ENCODE measurements at regions not wholly inside any gene's neighbourhood (a gene's known extent, or its start where the extent isn't known, plus 50 kb on each side); places are given as distances from the start of the nearest gene placed in this dataset.

GRCh38 chr6:23409531-23409930 is 716.5 kb upstream of the NRSN1 start:
- no peaks in the 10 kb centered on the region for H3K9me3 ChIP-seq (ENCODE audit: control insufficient read depth in 4 of 4, insufficient read depth in 3 of 4, low read length in 3 of 4)
- 77 to 81% methylated on average over 7 of the region's 7 CpGs for WGBS, 2 donors
- no peak overlapping the region for H3K27ac ChIP-seq (ENCODE audit: low read depth in 1 of 2, low read length in 1 of 2)
- peaks cover 0 to 8% (median 7%) of the 10 kb centered on the region in 5 donors for H3K4me1 ChIP-seq (ENCODE audit: control insufficient read depth in 5 of 5, insufficient read depth in 5 of 5, low read length in 5 of 5)
- H3K4me3 ChIP-seq = no peak overlapping the region
- no peaks in the 10 kb centered on the region for H3K36me3 ChIP-seq (ENCODE audit: control insufficient read depth in 4 of 4, insufficient read depth in 4 of 4, low read length in 4 of 4)
- no peak for TF ChIP-seq CTCF (IDR thresholded peaks at IDR 0.05; ENCODE audit: control extremely low read depth, extremely low read depth)
- H3K27me3 ChIP-seq (ENCODE audit: control insufficient read depth in 3 of 3, insufficient read depth in 3 of 3, low read length in 2 of 3) = no peaks in the 10 kb centered on the region
- no peak overlapping the region for H3K9ac ChIP-seq (ENCODE audit: insufficient read depth in 1 of 2, low read length in 2 of 2)
- peak in 2 of 3 donors; percentile 57 to 85 for DNase-seq
- no peak for ATAC-seq (ENCODE audit: insufficient read depth, low FRiP score)

GRCh38 chr6:23410439-23410838 is 715.6 kb upstream of the NRSN1 start:
- Histone ChIP-seq H3K9me3 (ENCODE audit: control insufficient read depth in 4 of 4, insufficient read depth in 3 of 4, low read length in 3 of 4) (no peaks in the 10 kb centered on the region), H3K27ac (ENCODE audit: low read depth in 1 of 2, low read length in 1 of 2) (no peak overlapping the region), H3K9ac (ENCODE audit: insufficient read depth in 1 of 2, low read length in 2 of 2) (no peak overlapping the region), H3K4me1 (ENCODE audit: control insufficient read depth in 5 of 5, insufficient read depth in 5 of 5, low read length in 5 of 5) (peaks cover 0 to 8% (median 7%) of the 10 kb centered on the region in 5 donors), H3K4me3 (no peak overlapping the region), H3K36me3 (ENCODE audit: control insufficient read depth in 4 of 4, insufficient read depth in 4 of 4, low read length in 4 of 4) (no peaks in the 10 kb centered on the region), H3K27me3 (ENCODE audit: control insufficient read depth in 3 of 3, insufficient read depth in 3 of 3, low read length in 2 of 3) (no peaks in the 10 kb centered on the region)
- WGBS, 2 donors = 92 to 93% methylated on average over 8 of the region's 8 CpGs
- no peak for TF ChIP-seq CTCF (IDR thresholded peaks at IDR 0.05; ENCODE audit: control extremely low read depth, extremely low read depth)
- DNase-seq = no peak
- ATAC-seq (ENCODE audit: insufficient read depth, low FRiP score) = no peak

GRCh38 chr6:23412770-23413169 is 713.2 kb upstream of the NRSN1 start:
- no peak overlapping the region for H3K4me3 ChIP-seq
- no peak overlapping the region for H3K9ac ChIP-seq (ENCODE audit: insufficient read depth in 1 of 2, low read length in 2 of 2)
- H3K27me3 ChIP-seq (ENCODE audit: control insufficient read depth in 3 of 3, insufficient read depth in 3 of 3, low read length in 2 of 3) = no peaks in the 10 kb centered on the region
- ATAC-seq (ENCODE audit: insufficient read depth, low FRiP score) (no peak), DNase-seq (no peak)
- no peak for TF ChIP-seq CTCF (IDR thresholded peaks at IDR 0.05; ENCODE audit: control extremely low read depth, extremely low read depth)
- H3K27ac ChIP-seq (ENCODE audit: low read depth in 1 of 2, low read length in 1 of 2) = no peak overlapping the region
- H3K4me1 ChIP-seq (ENCODE audit: control insufficient read depth in 5 of 5, insufficient read depth in 5 of 5, low read length in 5 of 5) = peaks cover 0 to 8% (median 7%) of the 10 kb centered on the region in 5 donors
- H3K36me3 ChIP-seq (ENCODE audit: control insufficient read depth in 4 of 4, insufficient read depth in 4 of 4, low read length in 4 of 4) = no peaks in the 10 kb centered on the region
- H3K9me3 ChIP-seq (ENCODE audit: control insufficient read depth in 4 of 4, insufficient read depth in 3 of 4, low read length in 3 of 4) = no peaks in the 10 kb centered on the region

GRCh38 chr6:23413327-23414050 is 712.5 kb upstream of the NRSN1 start:
- H3K9me3 ChIP-seq (ENCODE audit: control insufficient read depth in 4 of 4, insufficient read depth in 3 of 4, low read length in 3 of 4) = no peaks in the 10 kb centered on the region
- no peaks in the 10 kb centered on the region for H3K36me3 ChIP-seq (ENCODE audit: control insufficient read depth in 4 of 4, insufficient read depth in 4 of 4, low read length in 4 of 4)
- peaks cover 0 to 8% (median 7%) of the 10 kb centered on the region in 5 donors for H3K4me1 ChIP-seq (ENCODE audit: control insufficient read depth in 5 of 5, insufficient read depth in 5 of 5, low read length in 5 of 5)
- TF ChIP-seq CTCF (IDR thresholded peaks at IDR 0.05; ENCODE audit: control extremely low read depth, extremely low read depth) = no peak
- no peak for DNase-seq
- no peak overlapping the region for H3K27ac ChIP-seq (ENCODE audit: low read depth in 1 of 2, low read length in 1 of 2)
- 82 to 85% methylated on average over 2 of the region's 2 CpGs for WGBS, 2 donors
- no peak overlapping the region for H3K4me3 ChIP-seq
- no peaks in the 10 kb centered on the region for H3K27me3 ChIP-seq (ENCODE audit: control insufficient read depth in 3 of 3, insufficient read depth in 3 of 3, low read length in 2 of 3)
- no peak for ATAC-seq (ENCODE audit: insufficient read depth, low FRiP score)
- H3K9ac ChIP-seq (ENCODE audit: insufficient read depth in 1 of 2, low read length in 2 of 2) = no peak overlapping the region

Data from lung (tissue), 11 donors.